Progenitor cell of endocrine pancreas (in vitro differentiated cells): ENCODE measurements at regions not wholly inside any gene's neighbourhood (a gene's known extent, or its start where the extent isn't known, plus 50 kb on each side); places are given as distances from the start of the nearest gene placed in this dataset.

ENCODE experiments used
- DNase-seq: peaks from one replicate; pipeline ENCODE4 v3.0.0; 2021; ENCODE audit warnings: low spot score; ENCODE audit not compliant: unreplicated experiment
- H3K27ac Mint-ChIP-seq: 2 replicates; pipeline ENCODE4 v1.8.0; 2021; ENCODE audit warnings: mild to moderate bottlenecking, moderate library complexity, mixed read lengths
- H3K27me3 Mint-ChIP-seq: 2 replicates; pipeline ENCODE4 v1.8.0; 2021; ENCODE audit warnings: mixed read lengths
- H3K36me3 Mint-ChIP-seq: 2 replicates; pipeline ENCODE4 v1.8.0; 2022; ENCODE audit warnings: mixed read lengths; ENCODE audit not compliant: insufficient read depth
- H3K4me1 Mint-ChIP-seq: 2 replicates; pipeline ENCODE4 v1.8.0; 2021; ENCODE audit warnings: low read depth, mixed read lengths
- H3K4me3 Mint-ChIP-seq: 2 replicates; pipeline ENCODE4 v1.8.0; 2021; ENCODE audit warnings: low read depth, mild to moderate bottlenecking, moderate library complexity, mixed read lengths
- H3K9me3 Mint-ChIP-seq: 2 replicates; pipeline ENCODE4 v1.8.0; 2021; ENCODE audit warnings: low read depth, mixed read lengths
- CTCF ChIP-seq: fragments of 200-600 bp; sonication (generic); IDR thresholded peaks from one replicate; pipeline ENCODE4 v1.5.0; 2021; ENCODE audit warnings: antibody characterized with exemption, mild to moderate bottlenecking; ENCODE audit not compliant: unreplicated experiment

- H3K9me3 Mint-ChIP-seq, result peaks cover 10% of the 10 kb centered on the region
- H3K36me3 Mint-ChIP-seq, result no peaks in the 10 kb centered on the region
- no peaks in the 10 kb centered on the region for H3K4me1 Mint-ChIP-seq
- no peak for DNase-seq
- TF ChIP-seq CTCF, result no peak
- no peak overlapping the region for H3K4me3 Mint-ChIP-seq
- no peak overlapping the region for H3K27ac Mint-ChIP-seq
- H3K27me3 Mint-ChIP-seq, result no peaks in the 10 kb centered on the region
Measured at GRCh38 chr4:145381163-145381562, 100.5 kb upstream of the SMAD1 start.

- no peak for DNase-seq
- H3K27me3 Mint-ChIP-seq, result no peaks in the 10 kb centered on the region
Measured at GRCh38 chr4:145380123-145380522, 101.5 kb upstream of the SMAD1 start.

GRCh38 chr4:145375416-145375815 lies 106.2 kb upstream of the SMAD1 start:
- Mint-ChIP-seq H3K36me3 (no peaks in the 10 kb centered on the region), H3K4me1 (no peaks in the 10 kb centered on the region), H3K9me3 (peaks cover 6% of the 10 kb centered on the region), H3K27ac (no peak overlapping the region), H3K4me3 (no peak overlapping the region), H3K27me3 (no peaks in the 10 kb centered on the region)
- DNase-seq, result no peak
- no peak for TF ChIP-seq CTCF

More at GRCh38 chr4:145380123-145380522, 101.5 kb upstream of the SMAD1 start:
- no peak for TF ChIP-seq CTCF
- peaks cover 16% of the 10 kb centered on the region for H3K9me3 Mint-ChIP-seq
- H3K4me1 Mint-ChIP-seq, result no peaks in the 10 kb centered on the region
- H3K27ac Mint-ChIP-seq, result no peak overlapping the region
- no peaks in the 10 kb centered on the region for H3K36me3 Mint-ChIP-seq
- no peak overlapping the region for H3K4me3 Mint-ChIP-seq

- DNase-seq, result no peak
- Mint-ChIP-seq H3K4me1 (no peaks in the 10 kb centered on the region), H3K27ac (no peak overlapping the region), H3K36me3 (no peaks in the 10 kb centered on the region), H3K9me3 (no peaks in the 10 kb centered on the region), H3K27me3 (no peaks in the 10 kb centered on the region), H3K4me3 (no peak overlapping the region)
- TF ChIP-seq CTCF, result no peak
Measured at GRCh38 chr4:145352438-145353145, 129.1 kb upstream of the SMAD1 start.

GRCh38 chr4:145351922-145352321 lies 129.7 kb upstream of the SMAD1 start:
- DNase-seq, result no peak
- no peak for TF ChIP-seq CTCF
- no peak overlapping the region for H3K4me3 Mint-ChIP-seq
- no peaks in the 10 kb centered on the region for H3K4me1 Mint-ChIP-seq
- H3K9me3 Mint-ChIP-seq, result no peaks in the 10 kb centered on the region
- no peak overlapping the region for H3K27ac Mint-ChIP-seq
- no peaks in the 10 kb centered on the region for H3K36me3 Mint-ChIP-seq
- no peaks in the 10 kb centered on the region for H3K27me3 Mint-ChIP-seq
